ENCODE measurements at regions not wholly inside any gene's neighbourhood (a gene's known extent, or its start where the extent isn't known, plus 50 kb on each side); places are given as distances from the start of the nearest gene placed in this dataset.

GRCh38 chr7:156401617-156402016 is 239.0 kb upstream of the RNF32 start:
- no TSS peak for BruUV-seq (replicated peaks)
- H2AK5ac ChIP-seq (ENCODE audit: low read depth, low read length): no peak overlapping the region
- 33% methylated on average over 1 of the region's 9 CpGs; no CpG with 5 or more reads in 1 of the 2 experiments for WGBS, 2 experiments (ENCODE audit: extremely low coverage in 2 of 2, insufficient read length in 1 of 2)
- dilution Hi-C loops (cut with HindIII; ENCODE audit: low sequenced_read_pairs, unreplicated experiment) (no loop called here), intact Hi-C loops (cut with micrococcal nuclease) (no loop called here), in situ Hi-C loops (cut with MboI; ENCODE audit: low sequenced_read_pairs) (no loop called here)
- no peaks in the 10 kb centered on the region for H3K27me3 ChIP-seq (ENCODE audit: control insufficient read depth, insufficient read depth, low read length)
- H3K56ac ChIP-seq (ENCODE audit: extremely low read depth, insufficient read depth, low read length): no peak overlapping the region
- H3K79me1 ChIP-seq (ENCODE audit: low read depth in 1 of 2, low read length in 2 of 2): no peaks in the 10 kb centered on the region
- no peaks in the 10 kb centered on the region for H4K20me1 ChIP-seq (ENCODE audit: insufficient read depth, low read length)
- H3K36me3 ChIP-seq (ENCODE audit: control insufficient read depth, insufficient read depth, low read length): no peaks in the 10 kb centered on the region
- no peak overlapping the region for H2AFZ ChIP-seq (replicated peaks; ENCODE audit: low read length, poor library complexity)
- no peak overlapping the region for H4K5ac ChIP-seq (ENCODE audit: low read depth, low read length)
- DNase-seq (no peak), ATAC-seq (ENCODE audit: low read depth) (no peak)
- ChIA-PET CTCF (no interaction called here), POLR2A (ENCODE audit: unreplicated experiment) (no interaction called here)
- H3K4me1 ChIP-seq (ENCODE audit: control insufficient read depth, insufficient read depth, low read length): no peaks in the 10 kb centered on the region
- no peak overlapping the region for H2BK15ac ChIP-seq (ENCODE audit: low read depth, low read length)
- H3K9me3 ChIP-seq (ENCODE audit: control insufficient read depth, insufficient read depth, low read length): peaks cover 20% of the 10 kb centered on the region
- no peak overlapping the region for H3K23ac ChIP-seq (ENCODE audit: low read depth, low read length)
- H3K18ac ChIP-seq (ENCODE audit: low read depth, low read length): no peak overlapping the region
- TF ChIP-seq CTCF (conservative IDR thresholded peaks at IDR 0.05; ENCODE audit: low read depth, low read length): no peak
- no peak for TF ChIP-seq CHD1 (IDR thresholded peaks at IDR 0.05; ENCODE audit: low read depth, low read length)
- no peak for TF ChIP-seq NFE2L2 (IDR thresholded peaks at IDR 0.05; ENCODE audit: low read depth, low read length)
- no peak for TF ChIP-seq SMC3 (IDR thresholded peaks at IDR 0.05; ENCODE audit: low read depth, low read length)
- no peak for TF ChIP-seq POLR2A (IDR thresholded peaks at IDR 0.05; ENCODE audit: low read depth, low read length)
- no peak for TF ChIP-seq BHLHE40 (IDR thresholded peaks at IDR 0.05; ENCODE audit: low read depth, low read length)
- TF ChIP-seq MXI1 (IDR thresholded peaks at IDR 0.05; ENCODE audit: borderline replicate concordance, low read depth, low read length): no peak
- TF ChIP-seq CEBPB (IDR thresholded peaks at IDR 0.05; ENCODE audit: low read depth, low read length): no peak
- no peak for TF ChIP-seq USF2 (IDR thresholded peaks at IDR 0.05; ENCODE audit: low read depth, low read length)
- no peak overlapping the region for H4K91ac ChIP-seq (ENCODE audit: insufficient read depth, low read depth, low read length)
- no peak overlapping the region for H3K4ac ChIP-seq (ENCODE audit: low read depth, low read length)
- H3K9ac ChIP-seq (ENCODE audit: low read depth, low read length): no peak overlapping the region
- no peak overlapping the region for H2BK20ac ChIP-seq (ENCODE audit: low read depth, low read length)
- no peak overlapping the region for H2AK9ac ChIP-seq (replicated peaks; ENCODE audit: low read depth, low read length, poor library complexity)
- no peak overlapping the region for H4K8ac ChIP-seq (ENCODE audit: low read depth in 2 of 2, low read length in 2 of 2)
- H3K4me2 ChIP-seq (ENCODE audit: low read depth, low read length): no peak overlapping the region
- no peak overlapping the region for H3K4me3 ChIP-seq (ENCODE audit: insufficient read depth, low read depth, low read length)
- H2BK5ac ChIP-seq (ENCODE audit: low read depth, low read length, poor library complexity, severe bottlenecking): no peak overlapping the region
- H3K27ac ChIP-seq (ENCODE audit: insufficient read depth, low read length): no peak overlapping the region
- no peak overlapping the region for H2BK120ac ChIP-seq (ENCODE audit: low read depth, low read length)
- H3K9me1 ChIP-seq (ENCODE audit: insufficient read depth, low read length): no peaks in the 10 kb centered on the region
- H3K14ac ChIP-seq (replicated peaks; ENCODE audit: low read depth, low read length): no peak overlapping the region
